AG09309 (cell line): ENCODE measurements at regions not wholly inside any gene's neighbourhood (a gene's known extent, or its start where the extent isn't known, plus 50 kb on each side); places are given as distances from the start of the nearest gene placed in this dataset.

Experiments
- DNase-seq: peaks from one replicate; pipeline ENCODE4 v3.0.0-alpha.2; 2010; ENCODE audit warnings: low read depth
- H3K4me3 ChIP-seq: 2 replicates; pipeline ENCODE4 v1.5.1; 2011; ENCODE audit warnings: mild to moderate bottlenecking, low read depth, low read length, moderate library complexity; ENCODE audit not compliant: control insufficient read depth
- CTCF ChIP-seq: IDR thresholded peaks from 2 replicates; pipeline ENCODE4 v1.5.1; 2011; ENCODE audit warnings: mild to moderate bottlenecking, low read depth, low read length, inconsistent platforms; ENCODE audit not compliant: insufficient read depth, control insufficient read depth; ENCODE audit errors: missing control alignments

- no peak overlapping the region for H3K4me3 ChIP-seq
- no peak for TF ChIP-seq CTCF
- no peak for DNase-seq
These were observed 275.5 kb upstream of the N4BP1 start for GRCh38 chr16:48885471-48885870.

- DNase-seq = no peak
- H3K4me3 ChIP-seq = no peak overlapping the region
- no peak for TF ChIP-seq CTCF
These were observed 271.3 kb upstream of the N4BP1 start for GRCh38 chr16:48881272-48881671.

- H3K4me3 ChIP-seq = no peak overlapping the region
- TF ChIP-seq CTCF = no peak
- no peak for DNase-seq
These were observed 269.5 kb upstream of the N4BP1 start for GRCh38 chr16:48879223-48880122.

GRCh38 chr16:48877946-48878345, 268.0 kb upstream of the N4BP1 start:
- no peak overlapping the region for H3K4me3 ChIP-seq
- TF ChIP-seq CTCF = no peak
- no peak for DNase-seq

GRCh38 chr16:48870141-48870540, 260.2 kb upstream of the N4BP1 start:
- H3K4me3 ChIP-seq = no peak overlapping the region
- no peak for DNase-seq
- no peak for TF ChIP-seq CTCF

GRCh38 chr16:48865520-48865919, 255.5 kb upstream of the N4BP1 start:
- DNase-seq = no peak
- H3K4me3 ChIP-seq = no peak overlapping the region
- TF ChIP-seq CTCF = no peak

- H3K4me3 ChIP-seq = no peak overlapping the region
- no peak for DNase-seq
- TF ChIP-seq CTCF = no peak
These were observed 254.1 kb upstream of the N4BP1 start for GRCh38 chr16:48864055-48864454.
